Mesendoderm (in vitro differentiated cells): ENCODE measurements at regions not wholly inside any gene's neighbourhood (a gene's known extent, or its start where the extent isn't known, plus 50 kb on each side); places are given as distances from the start of the nearest gene placed in this dataset.

Source experiments
- DNase-seq: peaks from one replicate; pipeline ENCODE4 v3.0.0; 2013
- H2AK5ac ChIP-seq: 2 replicates; pipeline ENCODE4 v1.6.1; 2013; ENCODE audit warnings: low read length, inconsistent platforms
- H2BK120ac ChIP-seq: 2 replicates; pipeline ENCODE4 v1.6.1; 2013; ENCODE audit warnings: low read depth, mild to moderate bottlenecking, low read length, moderate library complexity, mixed read lengths
- H2BK15ac ChIP-seq: replicated peaks from 2 replicates; pipeline ENCODE4 v1.6.1; 2013; ENCODE audit warnings: low read depth, mild to moderate bottlenecking, moderate library complexity
- H2BK5ac ChIP-seq: 2 replicates; pipeline ENCODE4 v1.6.1; 2013; ENCODE audit warnings: low read length, inconsistent platforms
- H3K18ac ChIP-seq: 2 replicates; pipeline ENCODE4 v1.6.1; 2013; ENCODE audit warnings: mild to moderate bottlenecking, low read length, mixed read lengths
- H3K23ac ChIP-seq: one replicate; pipeline ENCODE4 v1.6.1; 2013; ENCODE audit warnings: low read length
- H3K27ac ChIP-seq: 2 replicates; pipeline ENCODE4 v1.5.1; 2013; ENCODE audit warnings: low read depth, mild to moderate bottlenecking, inconsistent platforms, low read length, moderate library complexity
- H3K27me3 ChIP-seq: 2 replicates; pipeline ENCODE4 v1.6.1; 2013; ENCODE audit warnings: low read length, control low read depth, mild to moderate bottlenecking, inconsistent platforms; ENCODE audit not compliant: insufficient read depth, poor library complexity
- H3K36me3 ChIP-seq: 2 replicates; pipeline ENCODE4 v1.6.1; 2013; ENCODE audit warnings: low read length, inconsistent platforms; ENCODE audit not compliant: control insufficient read depth, insufficient read depth
- H3K4ac ChIP-seq: one replicate; pipeline ENCODE4 v1.6.1; 2013; ENCODE audit warnings: low read depth, mild to moderate bottlenecking, low read length, moderate library complexity
- H3K4me1 ChIP-seq: 2 replicates; pipeline ENCODE4 v1.6.1; 2013; ENCODE audit warnings: low read depth, low read length, inconsistent platforms; ENCODE audit not compliant: control insufficient read depth
- H3K4me2 ChIP-seq: 2 replicates; pipeline ENCODE4 v1.6.1; 2013; ENCODE audit warnings: low read length
- H3K4me3 ChIP-seq: 2 replicates; pipeline ENCODE4 v1.5.1; 2013; ENCODE audit warnings: mild to moderate bottlenecking, low read length
- H3K56ac ChIP-seq: one replicate; pipeline ENCODE4 v1.6.1; 2013; ENCODE audit warnings: low read length
- H3K79me1 ChIP-seq: 2 replicates; pipeline ENCODE4 v1.6.1; 2013; ENCODE audit warnings: low read length, inconsistent platforms
- H3K79me2 ChIP-seq: 2 replicates; pipeline ENCODE4 v1.6.1; 2013; ENCODE audit warnings: mild to moderate bottlenecking, low read length; ENCODE audit not compliant: control insufficient read depth, insufficient read depth
- H3K9ac ChIP-seq: 2 replicates; pipeline ENCODE4 v1.6.1; 2013; ENCODE audit warnings: low read length, inconsistent platforms
- H4K5ac ChIP-seq: one replicate; pipeline ENCODE4 v1.6.1; 2013; ENCODE audit warnings: low read length
- H4K8ac ChIP-seq: one replicate; pipeline ENCODE4 v1.6.1; 2013; ENCODE audit warnings: low read depth, mild to moderate bottlenecking, control low read depth, low read length, moderate library complexity
- WGBS: extraction: QIAGEN DNeasy Blood & Tissue Kit; methylation state at CpG from one replicate; pipeline ENCODE4 v1.1.7; 2013; ENCODE audit warnings: low lambda C conversion rate, missing lambda C conversion rate; ENCODE audit not compliant: insufficient coverage; ENCODE audit errors: extremely low coverage; 5-methylcytosine and 5-hydroxymethylcytosine counted together

DNA sequence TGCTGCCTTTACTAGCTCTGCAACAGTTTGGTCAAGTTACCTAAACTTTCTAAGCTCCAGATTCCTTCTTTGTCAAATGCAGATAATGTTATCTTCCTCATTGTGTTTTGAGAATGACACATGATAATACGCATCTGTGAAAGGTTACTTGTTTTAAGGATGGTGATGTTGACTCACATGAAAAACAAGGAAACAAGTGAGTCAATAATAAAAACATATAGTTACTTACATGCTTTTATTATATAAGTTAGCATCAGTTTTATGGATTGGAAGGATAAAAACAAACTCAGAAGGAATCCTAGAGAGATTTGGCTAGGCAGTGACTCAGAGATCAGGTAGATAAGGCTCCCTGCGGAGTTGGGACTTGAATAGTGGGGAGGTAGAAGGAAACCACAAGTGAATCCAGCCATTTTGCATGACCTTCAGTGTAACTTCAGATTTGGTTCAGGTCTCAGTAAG is 144.6 kb downstream of the LMO4 start:
- Histone ChIP-seq H3K79me2 (no peaks in the 10 kb centered on the region), H3K4ac (no peak overlapping the region), H4K5ac (no peak overlapping the region), H3K56ac (no peak overlapping the region), H3K4me3 (no peak overlapping the region), H2BK120ac (no peak overlapping the region), H3K18ac (no peak overlapping the region), H2AK5ac (no peak overlapping the region), H3K36me3 (no peaks in the 10 kb centered on the region), H3K27ac (no peak overlapping the region), H3K79me1 (no peaks in the 10 kb centered on the region), H3K23ac (no peak overlapping the region), H2BK15ac (no peak overlapping the region), H4K8ac (no peak overlapping the region), H3K27me3 (no peaks in the 10 kb centered on the region), H3K9ac (no peak overlapping the region), H2BK5ac (no peak overlapping the region), H3K4me2 (no peak overlapping the region), H3K4me1 (peaks cover 9% of the 10 kb centered on the region)
- DNase-seq = peak; percentile 94
- WGBS = no CpG with 5 or more reads among the region's 2 CpGs

DNA sequence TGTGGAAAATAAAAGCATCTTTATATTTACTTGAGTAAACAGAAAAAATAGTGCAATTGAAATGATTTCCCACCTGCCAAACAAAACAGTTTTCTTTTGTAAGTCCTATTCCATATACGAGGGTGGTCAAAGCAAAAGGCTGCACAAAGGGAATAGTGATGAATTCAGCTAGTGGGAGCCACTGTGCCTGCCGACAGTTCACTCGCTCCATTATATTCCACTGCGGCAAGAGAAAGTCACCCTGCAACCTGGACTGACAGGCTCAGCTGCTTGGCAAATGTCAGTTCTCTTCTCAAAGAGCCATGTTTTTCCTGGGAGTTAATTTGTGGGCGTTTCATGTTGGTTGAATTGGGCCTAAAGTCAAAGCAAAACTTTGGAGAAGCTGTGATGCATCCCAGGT is 145.4 kb downstream of the LMO4 start:
- WGBS = no CpG with 5 or more reads among the region's 5 CpGs
- no peaks in the 10 kb centered on the region for H3K27me3 ChIP-seq
- no peak overlapping the region for H3K4me2 ChIP-seq
- no peaks in the 10 kb centered on the region for H3K79me1 ChIP-seq
- peaks cover 9% of the 10 kb centered on the region for H3K4me1 ChIP-seq
- H3K56ac ChIP-seq = no peak overlapping the region
- no peak overlapping the region for H3K27ac ChIP-seq
- H3K36me3 ChIP-seq = no peaks in the 10 kb centered on the region
- no peak overlapping the region for H3K23ac ChIP-seq
- H3K9ac ChIP-seq = no peak overlapping the region
- no peak overlapping the region for H2BK15ac ChIP-seq
- H2BK5ac ChIP-seq = no peak overlapping the region
- no peak overlapping the region for H2AK5ac ChIP-seq
- no peak overlapping the region for H4K8ac ChIP-seq
- H3K79me2 ChIP-seq = no peaks in the 10 kb centered on the region
- H2BK120ac ChIP-seq = no peak overlapping the region
- no peak overlapping the region for H3K4ac ChIP-seq
- H4K5ac ChIP-seq = no peak overlapping the region
- H3K18ac ChIP-seq = peak overlapping the region; percentile 78
- no peak overlapping the region for H3K4me3 ChIP-seq
- no peak for DNase-seq

- H3K27ac ChIP-seq = no peak overlapping the region
- no peak overlapping the region for H4K8ac ChIP-seq
- H3K79me1 ChIP-seq = no peaks in the 10 kb centered on the region
- no peak overlapping the region for H3K23ac ChIP-seq
- no peak overlapping the region for H2BK15ac ChIP-seq
- H3K9ac ChIP-seq = no peak overlapping the region
- no peaks in the 10 kb centered on the region for H3K79me2 ChIP-seq
- no peak overlapping the region for H3K4me2 ChIP-seq
- no peak overlapping the region for H3K4ac ChIP-seq
- H3K4me3 ChIP-seq = no peak overlapping the region
- H2BK120ac ChIP-seq = no peak overlapping the region
- H3K4me1 ChIP-seq = peaks cover 2% of the 10 kb centered on the region
- no peak overlapping the region for H3K56ac ChIP-seq
- H2AK5ac ChIP-seq = no peak overlapping the region
- no peak overlapping the region for H4K5ac ChIP-seq
- H3K27me3 ChIP-seq = no peaks in the 10 kb centered on the region
- H3K18ac ChIP-seq = no peak overlapping the region
- no peak overlapping the region for H2BK5ac ChIP-seq
- WGBS = no CpG with 5 or more reads among the region's 3 CpGs
- H3K36me3 ChIP-seq = no peaks in the 10 kb centered on the region
- peak; percentile 94 for DNase-seq
These were observed 149.6 kb downstream of the LMO4 start for GRCh38 chr1:87478231-87478630.

GRCh38 chr1:87495147-87495546 is 166.5 kb downstream of the LMO4 start:
- Histone ChIP-seq H3K79me2 (no peaks in the 10 kb centered on the region), H3K23ac (no peak overlapping the region), H3K27me3 (no peaks in the 10 kb centered on the region), H3K79me1 (no peaks in the 10 kb centered on the region), H2BK5ac (no peak overlapping the region), H3K27ac (no peak overlapping the region), H2BK15ac (no peak overlapping the region), H2AK5ac (no peak overlapping the region), H2BK120ac (no peak overlapping the region), H3K4me3 (no peak overlapping the region), H4K8ac (no peak overlapping the region), H3K18ac (no peak overlapping the region), H3K4ac (no peak overlapping the region), H4K5ac (no peak overlapping the region), H3K4me1 (no peaks in the 10 kb centered on the region), H3K56ac (no peak overlapping the region), H3K36me3 (no peaks in the 10 kb centered on the region), H3K9ac (no peak overlapping the region), H3K4me2 (no peak overlapping the region)
- WGBS = no CpG with 5 or more reads among the region's 3 CpGs
- DNase-seq = peak; percentile 42

GRCh38 chr1:87495870-87496269 is 167.2 kb downstream of the LMO4 start:
- no peak overlapping the region for H3K4ac ChIP-seq
- H2BK120ac ChIP-seq = no peak overlapping the region
- H2BK5ac ChIP-seq = no peak overlapping the region
- H2BK15ac ChIP-seq = no peak overlapping the region
- H3K4me1 ChIP-seq = no peaks in the 10 kb centered on the region
- H3K9ac ChIP-seq = no peak overlapping the region
- H3K27me3 ChIP-seq = no peaks in the 10 kb centered on the region
- WGBS = no CpG with 5 or more reads among the region's 6 CpGs
- no peak overlapping the region for H4K8ac ChIP-seq
- no peak overlapping the region for H3K27ac ChIP-seq
- no peaks in the 10 kb centered on the region for H3K79me2 ChIP-seq
- DNase-seq = no peak
- no peak overlapping the region for H3K4me2 ChIP-seq
- H3K4me3 ChIP-seq = no peak overlapping the region
- no peak overlapping the region for H3K23ac ChIP-seq
- no peak overlapping the region for H3K18ac ChIP-seq
- H3K36me3 ChIP-seq = no peaks in the 10 kb centered on the region
- no peak overlapping the region for H2AK5ac ChIP-seq
- H3K79me1 ChIP-seq = no peaks in the 10 kb centered on the region
- H4K5ac ChIP-seq = no peak overlapping the region
- no peak overlapping the region for H3K56ac ChIP-seq

- no peak overlapping the region for H2BK5ac ChIP-seq
- H3K27ac ChIP-seq = no peak overlapping the region
These were observed 168.9 kb downstream of the LMO4 start for GRCh38 chr1:87497380-87498203.

More at GRCh38 chr1:87497380-87498203, 168.9 kb downstream of the LMO4 start:
- H3K79me2 ChIP-seq = no peaks in the 10 kb centered on the region
- H4K8ac ChIP-seq = no peak overlapping the region
- no peaks in the 10 kb centered on the region for H3K79me1 ChIP-seq
- no peak overlapping the region for H2AK5ac ChIP-seq
- H2BK15ac ChIP-seq = no peak overlapping the region
- H3K27me3 ChIP-seq = no peaks in the 10 kb centered on the region
- H3K18ac ChIP-seq = no peak overlapping the region
- DNase-seq = no peak
- no peaks in the 10 kb centered on the region for H3K4me1 ChIP-seq
- no peak overlapping the region for H2BK120ac ChIP-seq
- H3K23ac ChIP-seq = no peak overlapping the region
- no peak overlapping the region for H3K4me3 ChIP-seq
- WGBS = no CpG with 5 or more reads among the region's 1 CpG
- no peak overlapping the region for H3K4me2 ChIP-seq
- H3K9ac ChIP-seq = no peak overlapping the region
- no peak overlapping the region for H3K56ac ChIP-seq
- no peaks in the 10 kb centered on the region for H3K36me3 ChIP-seq
- no peak overlapping the region for H4K5ac ChIP-seq
- H3K4ac ChIP-seq = no peak overlapping the region
